Hematopoietic multipotent progenitor cell (in vitro differentiated cells): ENCODE measurements at regions not wholly inside any gene's neighbourhood (a gene's known extent, or its start where the extent isn't known, plus 50 kb on each side); places are given as distances from the start of the nearest gene placed in this dataset.
"Not testable (repeated sequence)": the region's sequence is repeated elsewhere in the genome, so short reads cannot be mapped to it uniquely, and the experiment has no call there.

ENCODE experiments used
- DNase-seq, 3 donors: peaks; one replicate each; pipeline ENCODE4 v3.0.0-alpha.2; 2011 to 2015; ENCODE audit warnings: low read depth in 2 of 3, low spot score in 2 of 3

DNA sequence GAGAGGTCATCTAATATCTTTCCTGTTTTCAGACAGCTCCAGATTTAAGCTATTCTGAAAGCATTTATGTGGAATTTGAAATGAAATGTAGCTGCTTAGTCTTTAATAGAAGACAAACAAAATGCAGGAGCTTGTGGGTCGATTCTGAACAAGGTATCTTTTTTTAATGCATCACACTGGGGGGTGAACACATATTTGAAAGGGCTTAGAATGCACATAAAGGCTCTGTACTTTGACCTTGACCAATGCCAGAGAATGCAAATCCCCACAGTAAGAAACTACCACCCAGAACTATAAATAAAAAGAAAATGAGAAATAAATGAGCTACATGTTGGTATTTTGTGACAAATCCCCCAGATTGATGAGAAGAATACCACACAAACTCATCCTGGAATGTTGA, 489.3 kb downstream of the PIK3C3 start:
- DNase-seq = no peak

DNA sequence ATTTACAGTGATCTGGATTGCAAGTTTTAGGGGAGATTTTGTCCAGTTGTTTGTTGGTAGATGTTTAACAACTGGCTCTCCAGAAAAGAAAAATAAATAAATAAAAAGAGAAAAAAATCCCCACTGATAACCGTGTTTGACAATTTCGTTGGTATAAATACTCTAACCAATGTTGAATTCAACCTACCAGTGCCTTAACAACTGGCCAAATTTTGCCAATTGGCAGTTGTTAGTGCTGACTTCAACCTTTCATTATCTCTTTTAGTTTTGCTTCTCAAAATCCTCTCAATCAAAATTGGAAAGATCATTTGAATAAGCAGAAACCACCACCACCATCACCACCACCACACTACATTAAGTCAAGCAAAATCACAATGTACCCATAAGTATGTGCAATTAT, 490.3 kb downstream of the PIK3C3 start:
- no peak for DNase-seq

DNA sequence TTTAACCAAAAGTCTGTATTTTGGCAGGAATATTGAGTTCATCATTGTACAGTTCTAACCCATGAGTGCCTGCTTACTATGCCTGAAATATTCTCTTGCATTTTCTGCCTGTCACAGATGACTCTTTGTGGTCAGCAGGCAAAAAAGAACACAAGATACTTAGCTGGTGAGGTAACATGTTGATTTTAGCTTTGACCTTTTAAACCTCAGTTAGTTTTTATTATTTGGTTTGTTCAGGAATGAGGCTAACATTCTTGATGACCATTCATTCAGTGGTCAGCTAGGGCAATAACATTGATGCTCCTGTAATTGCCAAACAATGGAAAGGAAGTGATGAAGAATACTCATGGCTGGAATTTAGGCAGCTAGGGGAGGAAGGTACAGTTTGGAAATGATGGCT, 491.2 kb downstream of the PIK3C3 start:
- no peak for DNase-seq

DNA sequence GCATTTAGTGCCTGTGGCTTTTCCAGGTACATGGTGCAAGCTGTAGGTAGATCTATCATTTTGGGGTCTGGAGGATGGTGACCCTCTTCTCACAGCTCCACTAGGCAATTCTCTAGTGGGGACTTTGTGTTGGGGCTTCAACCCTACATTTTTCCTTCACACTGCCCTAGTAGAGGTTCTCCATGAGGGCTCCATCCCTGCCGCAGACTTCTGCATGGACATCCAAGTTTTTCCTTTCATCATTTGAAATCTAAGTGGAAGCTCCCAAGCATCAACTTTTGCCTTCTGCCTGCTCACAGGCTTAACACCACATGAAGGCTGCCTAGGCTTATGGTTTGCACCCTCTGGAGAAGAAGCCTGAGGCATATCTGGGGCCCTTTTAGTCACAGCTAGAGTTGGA, 492.7 kb downstream of the PIK3C3 start:
- no peak for DNase-seq

DNA sequence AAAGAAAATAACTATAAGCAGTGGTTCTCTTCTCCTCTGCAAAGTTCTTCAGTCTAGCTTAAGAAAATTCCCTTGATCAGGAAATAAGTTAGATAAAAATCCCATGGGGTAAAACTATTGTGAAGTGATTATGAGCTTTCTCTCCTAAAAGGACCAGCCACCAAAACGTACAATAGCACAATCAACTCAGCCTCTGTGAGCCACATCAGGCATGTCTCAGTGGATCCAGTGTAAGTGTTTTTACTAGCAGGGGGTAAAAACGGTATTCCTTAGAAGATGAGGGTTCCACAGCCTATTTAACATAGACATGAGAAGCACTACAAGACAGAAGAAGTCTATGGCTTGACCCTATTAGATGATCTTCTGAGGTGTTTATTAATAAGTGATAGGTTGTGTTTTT, 503.2 kb downstream of the PIK3C3 start:
- DNase-seq = no peak

DNA sequence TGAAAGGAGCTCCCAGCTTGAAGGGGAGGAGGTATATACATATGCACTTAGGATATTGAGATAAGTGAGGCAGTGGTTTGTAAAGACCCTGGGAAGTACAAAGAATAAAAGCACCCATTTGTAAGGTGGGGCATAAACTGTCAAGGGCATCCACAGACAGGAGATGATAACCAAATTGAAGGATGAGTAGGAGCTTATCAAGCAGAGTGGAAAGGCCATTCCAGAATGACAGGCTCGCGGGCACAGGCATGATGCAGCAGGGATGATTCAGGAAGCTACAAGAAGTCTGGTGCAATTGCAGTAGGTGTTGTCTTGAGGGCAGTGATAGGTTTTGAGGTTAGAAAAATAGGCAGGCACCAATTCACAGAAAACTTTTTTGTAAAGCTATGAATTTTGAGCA, 504.8 kb downstream of the PIK3C3 start:
- no peak for DNase-seq

DNA sequence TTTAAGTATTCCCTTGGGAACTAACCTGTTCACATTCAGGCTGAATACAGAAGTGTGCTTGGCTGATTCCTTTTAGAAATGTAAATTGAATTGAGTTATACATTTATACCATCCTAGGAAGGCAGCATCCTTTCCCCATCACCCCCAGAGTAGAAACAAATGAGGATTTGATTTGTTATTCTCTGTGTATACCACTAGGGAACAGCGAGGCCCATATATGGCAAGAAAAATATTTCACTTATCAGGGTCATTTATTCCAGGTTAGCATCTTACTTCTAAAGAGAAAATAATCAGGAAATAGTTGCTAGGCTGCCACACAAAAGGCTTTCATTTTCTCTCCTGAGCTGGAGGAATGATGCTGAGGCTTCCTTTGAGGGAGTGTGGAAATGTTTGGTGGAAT, 516.9 kb downstream of the PIK3C3 start:
- DNase-seq = no peak

DNA sequence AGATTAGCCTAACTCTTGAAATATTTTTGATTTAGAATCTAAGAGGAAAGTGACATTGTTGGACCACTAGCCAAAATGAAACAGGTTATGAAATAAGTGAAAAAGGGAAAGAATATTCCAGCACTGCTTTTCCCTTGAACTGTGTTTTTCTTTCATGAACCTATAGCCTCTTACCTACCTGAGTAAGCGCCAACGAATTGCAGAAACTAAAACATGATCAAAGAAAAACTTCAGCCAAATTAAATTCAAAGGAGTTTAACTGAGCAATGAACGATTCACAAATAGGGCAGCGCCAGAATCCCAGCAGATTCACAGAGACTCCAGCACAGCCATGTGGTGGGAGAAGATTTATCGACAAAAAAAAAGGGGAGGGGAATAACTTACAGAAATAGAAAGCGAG, 518.6 kb downstream of the PIK3C3 start:
- DNase-seq = no peak

DNA sequence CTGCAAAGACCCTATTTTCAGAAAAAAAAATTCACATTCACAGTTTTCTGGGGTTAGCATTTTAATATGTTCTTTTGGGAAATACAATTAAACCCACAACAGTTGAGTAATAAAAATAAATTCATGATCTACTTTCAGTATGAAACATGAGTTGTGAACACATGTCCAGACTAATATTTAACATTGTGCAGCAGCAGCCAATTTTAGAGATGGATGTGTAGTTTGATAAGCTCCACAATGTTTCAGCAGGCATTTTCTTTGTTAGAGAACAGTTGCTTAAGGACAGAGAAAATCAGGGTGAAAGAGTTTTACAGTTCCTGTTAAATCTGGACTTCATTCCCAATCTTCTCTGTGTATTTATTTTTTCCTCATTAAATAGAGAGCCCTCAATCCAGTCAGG, 519.5 kb downstream of the PIK3C3 start:
- DNase-seq = no peak

DNA sequence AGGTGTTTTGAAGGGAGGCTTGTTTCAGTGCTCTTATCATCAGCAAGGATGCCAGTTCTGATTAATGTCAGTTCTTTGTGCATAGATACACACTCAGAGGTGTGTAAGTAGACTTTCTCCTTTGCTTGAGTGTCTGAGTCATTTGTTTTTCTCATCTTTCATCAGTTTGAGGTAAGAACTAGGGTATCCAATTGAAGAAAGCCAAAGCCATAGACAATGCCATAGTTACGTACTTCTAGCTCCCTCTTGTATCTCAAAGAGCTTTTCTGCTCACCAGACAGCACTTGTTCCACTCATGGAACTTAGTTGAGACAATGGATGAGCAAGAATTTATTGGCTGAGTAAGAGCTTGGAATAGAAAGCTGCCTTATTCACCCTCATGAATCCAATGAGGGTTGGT, 520.1 kb downstream of the PIK3C3 start:
- DNase-seq = no peak

DNA sequence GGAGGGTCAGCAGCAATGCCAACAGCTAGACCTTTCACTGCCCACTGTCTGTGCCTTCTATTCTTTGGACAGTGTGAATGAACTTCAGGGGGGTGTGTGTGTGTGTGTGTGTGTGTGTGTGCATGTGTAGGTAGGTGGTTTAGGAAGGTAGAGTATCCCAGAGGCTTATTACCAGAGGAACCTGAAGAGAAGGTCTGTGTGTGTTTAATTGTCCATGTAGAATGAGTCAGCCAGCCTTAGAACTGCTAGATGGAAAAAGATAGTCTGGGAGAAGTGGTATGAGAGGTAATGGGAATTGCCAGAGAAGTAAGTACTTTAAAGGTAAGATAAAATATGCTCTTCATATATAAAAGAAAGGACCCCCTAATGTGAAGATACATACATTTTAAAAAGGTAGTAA, 522.2 kb downstream of the PIK3C3 start:
- no peak for DNase-seq

DNA sequence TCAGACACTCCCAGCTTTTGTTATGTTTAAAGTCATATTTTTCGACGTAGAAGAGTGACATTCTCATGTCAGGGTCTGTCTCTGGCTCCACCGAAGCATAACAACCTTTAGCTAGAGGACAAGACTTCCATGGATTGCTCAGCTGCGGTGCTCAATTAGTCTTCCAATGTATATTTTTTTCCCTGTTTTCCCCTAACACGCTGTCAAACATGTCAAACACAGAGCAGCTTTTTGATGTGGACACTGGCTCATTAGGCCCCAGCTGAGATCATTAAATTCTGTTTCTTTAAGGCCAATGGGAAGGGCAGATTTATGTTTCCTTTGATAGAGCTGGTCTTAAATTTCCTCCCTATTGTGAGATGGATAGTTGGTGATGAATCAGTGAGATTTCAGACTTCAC, 525.4 kb downstream of the PIK3C3 start:
- DNase-seq = no peak

DNA sequence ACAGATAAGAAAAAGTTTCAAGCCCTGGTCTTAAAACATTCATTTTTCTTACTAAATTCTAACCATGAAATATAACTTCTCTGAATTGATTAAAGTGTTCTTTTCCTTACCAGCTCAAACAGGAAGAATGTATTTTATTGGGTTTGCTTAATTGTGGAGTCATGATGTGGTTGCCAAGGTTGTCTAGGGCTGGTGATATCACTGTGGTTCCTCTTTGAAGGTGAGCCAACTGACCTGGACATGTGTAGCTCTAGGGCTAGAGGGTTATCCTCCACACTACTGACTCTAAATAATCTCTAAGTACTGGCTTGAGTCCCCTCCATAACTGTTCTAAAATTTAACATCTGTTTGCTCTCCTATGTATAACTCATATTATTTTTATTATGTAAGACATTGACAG, 529.6 kb downstream of the PIK3C3 start:
- no peak for DNase-seq

DNA sequence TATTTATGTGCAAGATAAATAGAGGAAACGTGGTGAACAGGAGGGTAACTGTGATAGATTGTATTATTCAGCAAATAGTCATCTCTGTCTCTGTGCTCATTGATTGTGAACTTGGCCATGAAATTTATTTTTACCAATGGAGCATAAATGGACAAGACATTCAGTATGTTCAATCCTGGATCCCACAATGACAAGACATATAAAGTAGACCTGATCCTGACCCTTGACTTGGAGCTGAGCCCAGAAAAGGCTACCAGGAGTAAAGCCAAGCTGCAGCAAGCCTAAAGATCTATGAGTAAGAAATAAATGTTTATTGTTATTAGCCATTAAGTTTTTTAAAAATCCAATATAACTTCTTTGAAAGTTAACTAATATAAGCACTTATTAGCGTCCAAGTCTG, 531.2 kb downstream of the PIK3C3 start:
- DNase-seq = no peak

DNA sequence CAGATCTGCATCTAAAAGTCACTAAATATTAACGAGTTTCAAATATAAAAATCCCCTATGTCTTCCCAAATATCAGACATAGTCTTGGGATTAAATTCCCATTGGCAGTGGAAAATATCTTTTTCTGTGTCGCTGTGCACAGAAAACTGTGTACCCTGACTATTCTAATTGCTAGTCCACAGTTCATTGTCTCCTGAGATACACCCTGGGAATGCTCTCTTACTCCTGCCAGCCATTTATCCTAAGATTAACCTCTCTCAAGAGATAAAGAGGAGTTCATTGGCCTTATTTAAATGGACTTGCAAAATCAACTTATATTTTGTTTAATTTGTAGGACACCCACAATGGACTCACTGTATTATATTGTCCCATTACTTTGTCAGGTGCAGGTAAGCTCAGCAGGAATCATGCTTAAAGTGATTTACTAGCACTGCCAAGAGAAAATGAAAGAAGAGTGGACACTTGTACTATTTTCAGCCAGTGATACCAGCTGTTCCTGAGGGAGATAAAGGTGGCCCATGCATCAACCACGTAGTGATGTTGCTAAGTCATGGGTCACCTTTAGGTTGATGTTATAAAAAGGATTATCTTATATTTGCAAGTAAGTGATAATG, 553.8 kb downstream of the PIK3C3 start:
- no peak for DNase-seq

DNA sequence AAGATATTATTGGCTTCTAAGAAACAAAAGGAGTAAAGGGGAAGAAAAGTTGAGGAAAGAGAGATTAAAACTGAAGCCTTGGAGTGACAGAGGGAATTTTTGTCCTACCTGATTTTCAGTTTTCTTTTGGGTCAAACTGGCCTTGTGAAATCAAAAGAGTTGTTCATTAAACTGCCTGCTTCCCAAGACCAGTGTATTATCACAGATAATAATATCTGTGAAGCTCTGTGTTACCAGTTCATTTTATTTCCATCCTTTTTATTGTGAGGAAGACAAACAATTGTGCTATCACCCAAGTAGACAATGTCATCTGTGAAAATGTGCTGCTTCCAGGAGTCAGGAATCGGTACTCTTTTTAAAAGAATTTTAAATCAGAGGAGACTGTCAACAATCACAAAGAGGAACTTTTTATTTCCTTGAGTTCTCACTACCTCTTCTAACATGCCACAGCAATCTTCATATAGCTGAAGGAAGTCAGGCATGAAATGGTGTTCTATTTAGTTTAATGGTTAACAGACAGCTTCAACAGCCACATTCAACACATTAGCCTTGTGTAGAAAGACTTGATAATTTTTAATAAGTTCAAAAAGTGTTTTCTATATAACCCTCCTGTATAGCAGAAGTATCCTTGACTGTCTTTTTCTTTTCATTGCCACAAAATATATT, 554.8 kb downstream of the PIK3C3 start:
- no peak for DNase-seq

DNA sequence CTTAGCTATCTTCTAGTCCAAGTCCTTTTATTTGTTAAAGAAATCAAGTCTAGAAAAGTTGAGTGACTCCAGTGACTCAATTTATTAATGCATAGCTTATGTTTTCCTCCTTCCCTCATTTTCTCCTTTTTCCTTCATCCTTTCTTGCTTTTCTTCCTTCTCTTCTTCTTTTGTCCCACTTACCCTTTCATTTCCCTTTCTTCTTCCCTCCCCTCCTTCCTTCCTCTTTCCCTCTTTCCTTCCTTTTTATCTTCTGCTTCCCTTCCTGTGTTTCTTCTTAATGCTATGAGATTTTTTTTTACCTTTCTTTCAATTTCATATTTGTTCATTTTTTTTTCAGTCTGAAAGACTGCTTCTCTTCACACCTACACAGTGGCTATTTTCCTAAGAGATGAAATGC, 555.5 kb downstream of the PIK3C3 start:
- no peak for DNase-seq

DNA sequence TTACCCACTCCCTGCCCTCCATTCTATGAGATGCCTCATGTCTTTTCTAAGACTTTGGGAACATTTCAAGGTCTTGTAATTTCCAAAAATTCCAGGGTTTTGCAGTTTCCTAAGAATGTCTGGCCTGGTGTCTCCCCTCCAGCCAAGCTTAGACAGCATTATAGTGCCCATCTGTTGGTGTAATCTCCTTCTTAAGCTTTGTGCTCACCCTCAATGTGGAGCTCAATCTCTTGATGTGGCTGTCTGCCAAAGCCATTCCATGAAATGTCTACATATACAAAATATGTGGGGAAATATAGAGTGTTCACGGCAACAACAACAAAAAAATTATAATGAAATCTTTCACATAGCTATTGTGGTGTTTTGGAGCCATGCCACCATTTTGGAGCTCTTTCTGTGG, 558.4 kb downstream of the PIK3C3 start:
- no peak for DNase-seq

DNA sequence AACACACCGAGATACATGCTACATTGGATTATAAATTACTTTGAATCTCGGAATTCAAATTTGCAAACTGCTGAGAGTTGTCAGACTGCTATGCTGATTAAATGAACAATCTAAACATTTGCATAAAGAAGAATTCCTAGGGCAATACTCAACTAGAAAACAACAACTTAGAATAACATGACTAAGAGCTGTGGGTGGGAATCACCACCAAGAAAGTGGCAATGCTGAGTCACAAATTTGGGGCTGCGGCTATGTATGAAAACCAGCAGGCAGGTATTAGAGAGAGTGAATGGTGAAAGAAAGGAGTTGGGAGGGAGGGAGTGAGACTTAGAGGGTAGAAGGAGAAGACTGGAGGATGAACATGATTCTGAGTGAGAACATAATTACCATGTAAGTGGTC, 559.5 kb downstream of the PIK3C3 start:
- DNase-seq = no peak

DNA sequence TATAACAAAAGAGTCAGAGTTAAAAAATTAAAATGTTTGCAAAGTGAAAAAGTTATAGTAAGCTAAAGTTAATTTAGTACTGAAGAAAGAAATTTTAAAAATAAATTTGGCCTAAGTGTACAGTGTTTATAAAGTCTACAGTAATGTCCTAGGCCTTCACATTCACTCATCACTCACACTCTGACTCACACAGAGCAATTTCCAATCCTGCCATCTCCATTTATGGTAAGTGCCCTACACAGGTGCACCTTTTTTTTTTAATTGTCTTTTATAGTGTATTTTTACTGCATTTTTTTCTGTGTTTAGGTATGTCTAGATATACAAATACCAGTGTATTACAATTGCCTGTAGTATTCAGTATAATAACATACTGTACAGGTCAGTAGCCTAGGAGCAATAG, 562.9 kb downstream of the PIK3C3 start:
- DNase-seq = no peak

DNA sequence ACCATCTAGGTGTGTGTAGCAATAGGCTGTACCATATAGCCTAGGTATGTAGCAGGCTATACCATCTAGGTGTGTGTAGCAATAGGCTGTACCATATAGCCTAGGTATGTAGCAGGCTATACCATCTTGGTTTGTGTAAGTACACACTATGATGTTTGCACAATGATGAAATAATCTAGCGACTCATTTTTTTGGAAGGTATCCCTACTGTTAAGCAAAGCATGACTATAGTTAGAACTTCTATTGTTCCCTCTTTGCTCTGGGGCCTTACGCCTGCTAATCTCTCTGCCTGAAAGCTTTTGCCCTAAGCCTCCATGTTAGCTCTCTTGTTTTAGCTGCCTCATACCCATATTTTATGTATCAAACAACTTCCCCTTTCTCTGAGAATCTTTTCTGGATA, 563.3 kb downstream of the PIK3C3 start:
- not testable (repeated sequence) for DNase-seq

DNA sequence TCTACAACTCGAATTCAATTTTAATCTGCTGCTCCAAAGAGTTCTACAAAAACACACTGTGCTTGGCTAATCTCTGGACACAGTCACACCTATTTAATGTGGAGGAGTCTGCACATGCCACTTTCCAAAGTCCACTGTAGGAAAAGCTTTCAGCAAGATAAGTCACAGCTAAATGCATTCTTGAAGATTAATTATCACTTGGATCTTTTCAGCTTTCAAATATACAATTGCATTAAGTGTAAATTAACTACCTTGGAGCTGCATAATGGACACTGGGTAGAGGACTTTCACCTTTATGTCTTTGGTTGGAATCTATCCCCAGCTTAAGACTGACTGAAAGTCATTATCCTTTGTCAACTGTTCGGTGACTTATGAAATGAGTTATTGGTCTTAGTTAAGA, 565.1 kb downstream of the PIK3C3 start:
- DNase-seq = no peak

DNA sequence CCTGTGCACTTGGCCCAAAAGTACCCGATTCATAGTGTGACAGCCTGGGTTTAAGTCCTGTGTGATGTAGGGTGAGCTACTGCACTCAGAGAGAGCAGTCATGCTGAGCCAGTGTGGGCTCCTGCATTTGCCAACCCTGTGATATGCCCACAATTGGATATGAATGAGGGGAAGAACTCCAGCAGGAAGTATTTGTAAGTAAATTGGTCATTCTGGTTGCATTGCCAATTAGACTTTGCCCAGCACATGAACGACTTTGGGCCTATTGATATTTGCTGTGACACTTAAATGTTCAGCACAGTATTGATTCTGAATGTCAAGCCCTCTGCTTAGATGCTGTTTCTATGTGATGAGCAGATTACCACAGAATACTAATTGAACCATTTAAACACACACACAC, 570.9 kb downstream of the PIK3C3 start:
- no peak for DNase-seq
